Neural cell (in vitro differentiated cells): ENCODE measurements at regions not wholly inside any gene's neighbourhood (a gene's known extent, or its start where the extent isn't known, plus 50 kb on each side); places are given as distances from the start of the nearest gene placed in this dataset.
A peak's percentile ranks its signal among the peaks of the same experiment; 100 is the strongest.

Source experiments
- H2AFZ ChIP-seq: fragments of 200-600, 300-800 bp; sonication (generic), shearing (Covaris generic); 2 replicates; pipeline ENCODE4 v1.6.0; 2014; ENCODE audit warnings: low read depth, mild to moderate bottlenecking, antibody characterized with exemption, low read length, moderate library complexity
- H3F3A ChIP-seq: fragments of 200-600 bp; shearing (Covaris generic); 2 replicates; pipeline ENCODE4 v1.6.1; 2016; ENCODE audit warnings: mild to moderate bottlenecking, moderate library complexity, mixed read lengths, antibody characterized with exemption, low read length; ENCODE audit not compliant: insufficient read depth, poor library complexity, severe bottlenecking
- H3K27ac ChIP-seq: fragments of 200-600, 300-800 bp; sonication (generic), shearing (Covaris generic); 2 replicates; pipeline ENCODE4 v1.5.1; 2014; ENCODE audit warnings: mild to moderate bottlenecking, low read length, moderate library complexity
- H3K27me3 ChIP-seq: fragments of 300-800, 200-600 bp; sonication (generic), shearing (Covaris generic); 2 replicates; pipeline ENCODE4 v1.6.0; 2014; ENCODE audit warnings: mild to moderate bottlenecking, low read depth, low read length, moderate library complexity; ENCODE audit not compliant: insufficient read depth
- H3K36me3 ChIP-seq: fragments of 300-800, 200-600 bp; sonication (generic), shearing (Covaris generic); 2 replicates; pipeline ENCODE4 v1.5.1; 2014; ENCODE audit warnings: mild to moderate bottlenecking, antibody characterized with exemption, low read length, moderate library complexity; ENCODE audit not compliant: insufficient read depth
- H3K4me2 ChIP-seq: fragments of 300-800, 200-600 bp; sonication (generic), shearing (Covaris generic); 2 replicates; pipeline ENCODE4 v1.6.0; 2014; ENCODE audit warnings: mild to moderate bottlenecking, low read length
- H3K4me3 ChIP-seq: fragments of 300-800, 200-600 bp; sonication (generic), shearing (Covaris generic); 2 replicates; pipeline ENCODE4 v1.5.1; 2014; ENCODE audit warnings: mild to moderate bottlenecking, low read length, moderate library complexity
- H3K79me2 ChIP-seq: fragments of 200-600 bp; shearing (Covaris generic); replicated peaks from 2 replicates; pipeline ENCODE4 v1.6.0; 2014; ENCODE audit warnings: mild to moderate bottlenecking, low read length, moderate library complexity; ENCODE audit not compliant: insufficient read depth
- H3K9ac ChIP-seq: fragments of 300-800, 200-600 bp; sonication (generic), shearing (Covaris generic); 2 replicates; pipeline ENCODE4 v1.6.1; 2016; ENCODE audit warnings: mild to moderate bottlenecking, low read length, mixed read lengths
- H3K9me2 ChIP-seq: fragments of 200-600 bp; shearing (Covaris generic); 2 replicates; pipeline ENCODE4 v1.6.1; 2016; ENCODE audit warnings: mild to moderate bottlenecking, low read length, mixed read lengths; ENCODE audit not compliant: insufficient read depth
- H3K9me3 ChIP-seq: fragments of 200-600, 300-800 bp; sonication (generic), shearing (Covaris generic); 2 replicates; pipeline ENCODE4 v1.6.1; 2016; ENCODE audit warnings: mild to moderate bottlenecking, mixed run types, low read length, moderate library complexity, mixed read lengths
- H4K20me1 ChIP-seq: fragments of 200-600 bp; shearing (Covaris generic); 2 replicates; pipeline ENCODE4 v1.6.1; 2016; ENCODE audit warnings: mild to moderate bottlenecking, mixed run types; ENCODE audit not compliant: insufficient read depth
- CTCF ChIP-seq: fragments of 450-650 bp; IDR thresholded peaks from 2 replicates; pipeline ENCODE4 v1.5.1; 2014; ENCODE audit warnings: antibody characterized with exemption, mild to moderate bottlenecking, moderate library complexity; ENCODE audit not compliant: poor library complexity, severe bottlenecking
- EP300 ChIP-seq: fragments of 450-650 bp; conservative IDR thresholded peaks from 2 replicates; pipeline ENCODE4 v1.6.1; 2014; ENCODE audit warnings: antibody characterized with exemption, mild to moderate bottlenecking, moderate library complexity; ENCODE audit not compliant: poor library complexity, severe bottlenecking
- EZH2 ChIP-seq: fragments of 200-600, 300-800 bp; shearing (Covaris generic), sonication (generic); IDR thresholded peaks from 2 replicates; pipeline ENCODE4 v1.6.1; 2014; ENCODE audit warnings: antibody characterized with exemption, low read length, borderline replicate concordance, mild to moderate bottlenecking; ENCODE audit not compliant: insufficient read depth, poor library complexity, severe bottlenecking
- MXI1 ChIP-seq: fragments of 450-650 bp; conservative IDR thresholded peaks from 2 replicates; pipeline ENCODE4 v1.6.1; 2014; ENCODE audit warnings: antibody characterized with exemption, mild to moderate bottlenecking; ENCODE audit not compliant: poor library complexity, severe bottlenecking
- POLR2AphosphoS5 ChIP-seq: IDR thresholded peaks from 2 replicates; pipeline ENCODE4 v1.6.1; 2012
- RAD21 ChIP-seq: fragments of 450-650 bp; conservative IDR thresholded peaks from 2 replicates; pipeline ENCODE4 v1.6.1; 2014; ENCODE audit warnings: antibody characterized with exemption, mild to moderate bottlenecking, moderate library complexity
- REST ChIP-seq: IDR thresholded peaks from 2 replicates; pipeline ENCODE4 v1.6.1; 2012; ENCODE audit warnings: borderline replicate concordance
- SMC3 ChIP-seq: fragments of 450-650 bp; conservative IDR thresholded peaks from 2 replicates; pipeline ENCODE4 v1.6.1; 2014; ENCODE audit warnings: antibody characterized with exemption, mild to moderate bottlenecking, moderate library complexity; ENCODE audit not compliant: poor library complexity
- TAF1 ChIP-seq: IDR thresholded peaks from 2 replicates; pipeline ENCODE4 v1.6.1; 2012; ENCODE audit warnings: low read depth

GRCh38 chr15:92810418-92811138 is 89.5 kb upstream of the CHD2 start:
- Histone ChIP-seq H3K4me2 (peak overlapping the region; percentile 90), H3F3A (peaks cover 6% of the 10 kb centered on the region), H3K79me2 (peaks cover 24% of the 10 kb centered on the region), H3K27me3 (no peaks in the 10 kb centered on the region), H3K9me2 (no peaks in the 10 kb centered on the region), H3K4me3 (peak overlapping the region; percentile 69), H3K27ac (peak overlapping the region; percentile 100), H4K20me1 (no peaks in the 10 kb centered on the region), H3K9ac (peak overlapping the region; percentile 98), H2AFZ (no peak overlapping the region), H3K36me3 (no peaks in the 10 kb centered on the region), H3K9me3 (no peaks in the 10 kb centered on the region)
- no peak for TF ChIP-seq TAF1
- TF ChIP-seq REST, result no peak
- peak; percentile 34 for TF ChIP-seq SMC3
- TF ChIP-seq RAD21, result peak; percentile 23
- peak; percentile 59 for TF ChIP-seq POLR2AphosphoS5

DNA sequence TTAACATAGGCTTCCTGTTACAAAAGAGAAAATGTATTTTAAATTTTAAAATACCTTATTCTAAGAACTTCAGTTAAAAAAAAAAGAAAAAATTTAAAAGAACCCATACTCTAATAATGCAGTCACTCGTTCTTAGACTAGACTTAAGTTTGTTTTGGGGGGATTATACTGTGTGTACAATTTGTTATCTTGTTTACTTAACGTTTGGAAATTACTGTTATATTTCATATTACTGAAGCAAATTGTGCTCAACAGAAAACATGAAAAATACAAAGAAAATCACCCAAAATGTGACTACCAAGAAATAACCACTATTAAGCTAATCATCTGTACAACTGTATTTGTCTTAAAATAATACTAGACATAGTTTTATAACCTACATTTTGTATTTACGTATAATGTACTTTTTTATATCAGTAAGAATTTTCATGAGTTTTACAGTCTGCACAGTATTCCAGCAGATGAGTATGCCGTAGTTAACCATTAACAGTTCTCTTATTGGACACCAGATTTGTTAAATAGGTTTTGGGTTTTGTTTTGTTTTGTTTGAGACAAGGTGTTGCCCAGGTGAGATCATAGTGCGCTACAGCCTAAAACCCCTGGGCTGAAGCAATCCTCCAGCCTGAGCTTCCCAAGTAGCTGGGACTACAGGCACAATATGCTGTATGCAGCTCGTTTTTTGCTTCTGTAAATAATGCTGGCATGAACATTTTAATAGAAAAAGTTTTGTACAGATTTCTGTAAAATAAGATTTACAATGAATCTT is 88.8 kb upstream of the CHD2 start:
- no peak overlapping the region for H2AFZ ChIP-seq
- no peaks in the 10 kb centered on the region for H3K9me2 ChIP-seq
- H3K9me3 ChIP-seq, result no peaks in the 10 kb centered on the region
- H4K20me1 ChIP-seq, result no peaks in the 10 kb centered on the region
- no peaks in the 10 kb centered on the region for H3K36me3 ChIP-seq
- H3K4me2 ChIP-seq, result peak overlapping the region; percentile 90
- peak overlapping the region; percentile 98 for H3K9ac ChIP-seq
- peak overlapping the region; percentile 69 for H3K4me3 ChIP-seq
- peaks cover 6% of the 10 kb centered on the region for H3F3A ChIP-seq
- no peaks in the 10 kb centered on the region for H3K27me3 ChIP-seq
- TF ChIP-seq POLR2AphosphoS5 (no peak), RAD21 (no peak), TAF1 (no peak), SMC3 (no peak), MXI1 (no peak), EP300 (no peak), CTCF (no peak), REST (no peak), EZH2 (no peak)
- H3K27ac ChIP-seq, result peak overlapping the region; percentile 100
- peaks cover 24% of the 10 kb centered on the region for H3K79me2 ChIP-seq
